Gastroesophageal sphincter (tissue), 3 donors: ENCODE measurements at regions not wholly inside any gene's neighbourhood (a gene's known extent, or its start where the extent isn't known, plus 50 kb on each side); places are given as distances from the start of the nearest gene placed in this dataset.
A peak's percentile ranks its signal among the peaks of the same experiment; 100 is the strongest.

Source experiments
- POLR2A ChIP-seq, 2 donors: fragments of 450-650 bp; IDR thresholded peaks; one replicate each; pipeline ENCODE4 v1.6.1; 2017; ENCODE audit warnings: antibody characterized with exemption in 2 of 2, mild to moderate bottlenecking in 2 of 2, moderate library complexity in 1 of 2
- POLR2AphosphoS5 ChIP-seq: sonication (generic); formaldehyde crosslinking; IDR thresholded peaks from one replicate; pipeline ENCODE4 v1.6.1; 2017; ENCODE audit warnings: antibody characterized with exemption
- TF ChIP-seq, protein P1 (sequence below), 4 experiments: fragments of 200-600 bp in 2 of 4; fragments of 450-650 bp in 2 of 4; sonication (generic) in 1 of 4; IDR thresholded peaks; one replicate each; pipeline ENCODE4 v1.5.1; 2017 to 2019; ENCODE audit warnings: antibody characterized with exemption in 4 of 4, mild to moderate bottlenecking in 2 of 4, moderate library complexity in 2 of 4

- no peak for TF ChIP-seq POLR2A (IDR thresholded peaks at IDR 0.05)
- TF ChIP-seq, protein P1, sequence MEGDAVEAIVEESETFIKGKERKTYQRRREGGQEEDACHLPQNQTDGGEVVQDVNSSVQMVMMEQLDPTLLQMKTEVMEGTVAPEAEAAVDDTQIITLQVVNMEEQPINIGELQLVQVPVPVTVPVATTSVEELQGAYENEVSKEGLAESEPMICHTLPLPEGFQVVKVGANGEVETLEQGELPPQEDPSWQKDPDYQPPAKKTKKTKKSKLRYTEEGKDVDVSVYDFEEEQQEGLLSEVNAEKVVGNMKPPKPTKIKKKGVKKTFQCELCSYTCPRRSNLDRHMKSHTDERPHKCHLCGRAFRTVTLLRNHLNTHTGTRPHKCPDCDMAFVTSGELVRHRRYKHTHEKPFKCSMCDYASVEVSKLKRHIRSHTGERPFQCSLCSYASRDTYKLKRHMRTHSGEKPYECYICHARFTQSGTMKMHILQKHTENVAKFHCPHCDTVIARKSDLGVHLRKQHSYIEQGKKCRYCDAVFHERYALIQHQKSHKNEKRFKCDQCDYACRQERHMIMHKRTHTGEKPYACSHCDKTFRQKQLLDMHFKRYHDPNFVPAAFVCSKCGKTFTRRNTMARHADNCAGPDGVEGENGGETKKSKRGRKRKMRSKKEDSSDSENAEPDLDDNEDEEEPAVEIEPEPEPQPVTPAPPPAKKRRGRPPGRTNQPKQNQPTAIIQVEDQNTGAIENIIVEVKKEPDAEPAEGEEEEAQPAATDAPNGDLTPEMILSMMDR (IDR thresholded peaks at IDR 0.05): peak in 3 of 4 experiments; percentile 21 to 42 (median 40)
- no peak for TF ChIP-seq POLR2AphosphoS5
These were observed 286.7 kb upstream of the TGFBR2 start for GRCh38 chr3:30319713-30320112.
